ENCODE measurements at regions not wholly inside any gene's neighbourhood (a gene's known extent, or its start where the extent isn't known, plus 50 kb on each side); places are given as distances from the start of the nearest gene placed in this dataset.

GRCh38 chr9:18118268-18118667 is 355.7 kb upstream of the ADAMTSL1 start:
- Histone ChIP-seq H3K4me2 (no peak overlapping the region), H3K4me3 (no peak overlapping the region), H3K4me1 (no peaks in the 10 kb centered on the region), H3K9me3 (no peaks in the 10 kb centered on the region), H3K27ac (no peak overlapping the region)
- CTCF ChIA-PET: interaction anchor here (0.5 kb wide), 1 partner anchor 17 kb away, joined by 4 read pairs; no protein-coding TSS in a partner anchor
- DNase-seq (ENCODE audit: low read depth in 1 of 2, low spot score in 1 of 2) (no peak), FAIRE-seq (no peak), ATAC-seq (no peak)
- TF ChIP-seq CBX2 (IDR thresholded peaks at IDR 0.05; ENCODE audit: borderline replicate concordance, low read depth) (no peak), NR3C1 (IDR thresholded peaks at IDR 0.05) (no peak)
- POLR2A ChIA-PET: no interaction called here

GRCh38 chr9:18122171-18122570 is 351.8 kb upstream of the ADAMTSL1 start:
- Histone ChIP-seq H3K4me3 (no peak overlapping the region), H3K4me1 (no peaks in the 10 kb centered on the region), H3K27ac (no peak overlapping the region), H3K9me3 (no peaks in the 10 kb centered on the region), H3K4me2 (no peak overlapping the region)
- CTCF ChIA-PET: no interaction called here
- no peak for FAIRE-seq
- POLR2A ChIA-PET: no interaction called here
- DNase-seq (ENCODE audit: low read depth in 1 of 2, low spot score in 1 of 2): no peak
- no peak for ATAC-seq
- no peak for TF ChIP-seq TFCP2L1 (CRISPR knock-in tag; IDR thresholded peaks at IDR 0.05)
- WGBS (ENCODE audit: missing lambda C conversion rate): 0% methylated on average over 1 of the region's 1 CpG

GRCh38 chr9:18124760-18125159 is 349.2 kb upstream of the ADAMTSL1 start:
- Histone ChIP-seq H3K4me1 (no peaks in the 10 kb centered on the region), H3K9me3 (no peaks in the 10 kb centered on the region), H3K27ac (no peak overlapping the region), H3K4me2 (no peak overlapping the region), H3K4me3 (no peak overlapping the region)
- TF ChIP-seq CTCF (IDR thresholded peaks at IDR 0.05) (no peak), EP300 (IDR thresholded peaks at IDR 0.05) (no peak), TFCP2L1 (CRISPR knock-in tag; IDR thresholded peaks at IDR 0.05) (no peak), NR3C1 (IDR thresholded peaks at IDR 0.05) (no peak), RNF2 (IDR thresholded peaks at IDR 0.05; ENCODE audit: borderline replicate concordance, low read depth) (no peak), JUNB (IDR thresholded peaks at IDR 0.05) (no peak), ELK1 (IDR thresholded peaks at IDR 0.05; ENCODE audit: low read depth, low read length) (no peak), HEYL (CRISPR knock-in tag; IDR thresholded peaks at IDR 0.05) (no peak), HOXA7 (CRISPR knock-in tag; IDR thresholded peaks at IDR 0.05) (no peak), ESRRA (IDR thresholded peaks at IDR 0.05; ENCODE audit: borderline replicate concordance, low read length) (no peak), RCOR1 (IDR thresholded peaks at IDR 0.05; ENCODE audit: low read depth, low read length) (no peak), NFE2L2 (conservative IDR thresholded peaks at IDR 0.05; ENCODE audit: low read length) (no peak)
- ATAC-seq (no peak), FAIRE-seq (no peak), DNase-seq (ENCODE audit: low read depth in 1 of 2, low spot score in 1 of 2) (no peak)
- POLR2A ChIA-PET: no interaction called here
- WGBS (ENCODE audit: missing lambda C conversion rate): 2% methylated on average over 1 of the region's 1 CpG
- CTCF ChIA-PET: no interaction called here

- POLR2A ChIA-PET: no interaction called here
- Histone ChIP-seq H3K4me3 (no peak overlapping the region), H3K4me2 (no peak overlapping the region), H3K9me3 (no peaks in the 10 kb centered on the region), H3K27ac (no peak overlapping the region), H3K4me1 (no peaks in the 10 kb centered on the region)
- CTCF ChIA-PET: no interaction called here
- WGBS (ENCODE audit: missing lambda C conversion rate): 5% methylated on average over 4 of the region's 4 CpGs
- no peak for FAIRE-seq
- no peak for ATAC-seq
- no peak for DNase-seq (ENCODE audit: low read depth in 1 of 2, low spot score in 1 of 2)
- TF ChIP-seq HDAC2 (IDR thresholded peaks at IDR 0.05) (no peak), MYC (IDR thresholded peaks at IDR 0.05; ENCODE audit: borderline replicate concordance, low read length) (no peak)
Observed at GRCh38 chr9:18126831-18127498, 347.0 kb upstream of the ADAMTSL1 start.

GRCh38 chr9:18127499-18127875 is 346.5 kb upstream of the ADAMTSL1 start:
- ChIA-PET POLR2A (no interaction called here), CTCF (no interaction called here)
- 5% methylated on average over 2 of the region's 2 CpGs for WGBS (ENCODE audit: missing lambda C conversion rate)
- H3K27ac ChIP-seq: no peak overlapping the region
- no peak for ATAC-seq
- no peaks in the 10 kb centered on the region for H3K9me3 ChIP-seq
- no peak for DNase-seq (ENCODE audit: low read depth in 1 of 2, low spot score in 1 of 2)
- H3K4me3 ChIP-seq: no peak overlapping the region
- no peaks in the 10 kb centered on the region for H3K4me1 ChIP-seq
- no peak overlapping the region for H3K4me2 ChIP-seq
- FAIRE-seq: no peak
- TF ChIP-seq TP53 (CRISPR knock-in tag; IDR thresholded peaks at IDR 0.05) (no peak), POLR2A (IDR thresholded peaks at IDR 0.05; ENCODE audit: low read length) (no peak), JUNB (IDR thresholded peaks at IDR 0.05) (no peak), MAX (IDR thresholded peaks at IDR 0.05) (no peak), RAD21 (conservative IDR thresholded peaks at IDR 0.05 in 1 of 2, IDR thresholded peaks at IDR 0.05 in 1 of 2) (no peak), ZC3H11A (IDR thresholded peaks at IDR 0.05) (no peak), EHMT2 (IDR thresholded peaks at IDR 0.05; ENCODE audit: low read depth) (no peak), HEYL (CRISPR knock-in tag; IDR thresholded peaks at IDR 0.05) (no peak), CTCF (IDR thresholded peaks at IDR 0.05) (no peak)

All from A549 (cell line).